ENCODE measurements at regions not wholly inside any gene's neighbourhood (a gene's known extent, or its start where the extent isn't known, plus 50 kb on each side); places are given as distances from the start of the nearest gene placed in this dataset.
"Not testable (repeated sequence)": the region's sequence is repeated elsewhere in the genome, so short reads cannot be mapped to it uniquely, and the experiment has no call there.

DNA sequence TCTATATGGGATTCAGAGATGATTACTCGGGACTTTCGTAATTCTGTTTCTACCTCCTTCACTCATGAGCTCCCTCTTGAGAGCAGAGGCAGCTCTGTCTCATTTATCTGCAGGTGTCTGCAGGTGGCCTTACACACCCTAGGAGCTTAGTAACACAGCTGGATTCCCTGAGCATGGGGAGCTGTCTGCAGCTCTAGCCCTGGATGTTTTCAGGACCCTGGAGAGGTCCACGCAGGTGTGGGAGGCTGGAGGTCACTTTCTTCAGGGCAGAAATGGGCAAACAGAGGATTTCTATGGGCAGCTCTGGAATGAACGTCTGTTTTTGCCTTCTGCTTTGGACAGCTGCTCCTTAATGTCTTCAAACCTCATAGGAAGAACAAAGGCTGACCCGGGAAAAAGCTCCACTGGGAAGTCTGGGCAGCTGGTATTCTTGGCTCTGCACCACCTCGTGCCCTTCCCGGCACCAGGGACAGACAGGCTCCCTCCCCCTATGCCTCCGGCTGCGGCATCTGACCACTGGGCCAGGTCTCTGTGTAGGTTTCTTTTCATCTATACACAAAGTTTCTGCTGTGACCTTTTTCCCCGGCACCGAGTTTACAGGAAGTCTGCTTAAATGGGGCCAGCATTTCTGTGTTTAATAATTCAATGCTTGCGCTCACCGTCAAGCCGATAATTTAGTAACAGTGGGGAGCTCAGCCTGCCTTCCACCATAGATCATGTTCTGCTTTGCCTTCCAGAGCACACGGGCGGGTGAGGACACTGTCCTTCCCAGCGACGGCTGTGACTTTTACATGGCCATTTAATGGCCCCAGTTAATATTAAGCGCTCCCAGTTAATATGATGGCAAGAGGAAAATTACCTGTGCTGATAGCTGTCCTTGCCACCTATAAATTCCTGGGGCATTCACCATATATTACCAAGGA is 320.2 kb upstream of the SFSWAP start:
- no peak for DNase-seq (ENCODE audit: low read depth in 2 of 2)

DNA sequence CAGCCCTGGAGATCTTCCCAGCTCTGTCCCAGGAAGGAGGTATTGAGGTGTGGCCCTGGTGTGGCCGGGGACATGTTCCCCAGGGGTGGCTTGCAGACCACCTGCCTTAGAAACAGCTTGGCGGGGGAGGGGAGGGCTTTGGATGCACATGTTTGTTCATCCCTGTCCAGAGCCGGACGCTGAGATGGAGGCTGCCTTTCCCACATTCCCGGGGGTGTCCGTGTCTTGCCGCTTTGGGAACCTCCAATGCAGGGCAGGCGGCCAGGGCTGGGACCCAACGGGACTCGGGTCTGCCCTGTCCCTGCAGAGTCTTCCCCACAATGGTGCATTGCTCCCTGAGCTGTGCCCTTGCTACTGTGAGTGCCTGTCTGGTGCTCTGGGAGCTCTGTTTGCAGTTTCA is 319.5 kb upstream of the SFSWAP start:
- DNase-seq (ENCODE audit: low read depth in 2 of 2) = no peak

DNA sequence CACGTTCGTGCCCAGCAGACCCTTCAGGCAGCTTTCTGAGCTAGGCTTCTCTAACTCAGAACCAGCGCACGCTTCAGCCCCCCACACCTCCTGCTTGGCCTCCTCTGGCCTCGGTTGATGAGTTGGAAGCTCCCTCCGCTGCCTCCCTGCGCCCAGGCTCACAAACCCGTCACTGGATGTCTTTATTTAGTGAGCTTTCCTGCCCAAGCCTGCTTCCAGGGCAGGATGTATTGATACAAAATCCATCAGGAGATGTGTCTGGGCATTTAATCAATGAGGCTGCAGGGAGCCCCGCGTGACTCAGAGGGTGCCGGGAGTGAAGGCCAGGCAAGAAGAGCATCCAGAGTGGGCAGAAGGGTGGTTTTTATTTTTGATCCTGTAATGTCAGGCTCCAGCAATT is 316.1 kb upstream of the SFSWAP start:
- DNase-seq (ENCODE audit: low read depth in 2 of 2) = not testable (repeated sequence)

DNA sequence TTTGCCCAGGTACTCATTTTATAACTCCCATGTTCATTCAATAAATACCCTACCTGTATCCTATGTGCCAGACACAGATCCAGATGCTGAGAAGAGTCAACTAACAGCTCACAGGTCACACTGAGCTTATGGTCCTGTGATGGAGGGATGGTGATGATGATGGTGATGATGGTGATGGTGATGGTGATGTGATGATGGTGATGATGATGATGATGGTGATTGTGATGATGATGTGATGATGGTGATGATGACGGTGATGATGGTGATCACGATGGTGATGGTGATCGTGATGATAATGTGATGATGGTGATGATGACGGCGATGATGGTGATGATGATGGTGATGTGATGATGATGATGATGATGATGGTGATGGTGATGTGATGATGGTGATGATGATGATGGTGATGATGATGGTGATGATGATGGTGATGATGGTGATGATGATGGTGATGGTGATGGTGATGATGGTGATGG is 315.6 kb upstream of the SFSWAP start:
- not testable (repeated sequence) for DNase-seq (ENCODE audit: low read depth in 2 of 2)

DNA sequence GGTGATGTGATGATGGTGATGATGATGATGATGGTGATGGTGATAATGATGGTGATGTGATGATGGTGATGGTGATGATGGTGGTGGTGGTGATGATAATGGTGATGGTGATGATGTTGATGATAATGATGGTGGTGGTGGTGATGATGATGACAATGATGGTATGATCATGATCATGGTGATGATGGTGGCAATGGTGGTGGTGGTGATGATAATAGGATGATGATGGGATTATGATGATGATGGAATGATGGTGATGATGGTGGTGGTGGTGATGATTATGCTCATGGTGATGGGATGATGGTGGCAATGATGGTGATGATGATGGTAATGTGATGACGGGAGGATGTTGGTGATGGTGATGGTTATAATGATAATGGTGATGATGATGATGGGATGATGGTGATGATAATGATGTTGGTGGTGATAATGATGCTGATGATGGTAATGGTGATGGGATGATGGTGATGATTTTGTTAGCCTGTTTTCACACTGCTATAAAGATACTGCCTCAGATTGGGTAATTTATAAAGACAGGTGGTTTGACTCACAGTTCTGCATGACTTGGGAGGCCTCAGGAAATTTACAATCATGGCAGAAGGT is 314.8 kb upstream of the SFSWAP start:
- DNase-seq (ENCODE audit: low read depth in 2 of 2) = no peak

DNA sequence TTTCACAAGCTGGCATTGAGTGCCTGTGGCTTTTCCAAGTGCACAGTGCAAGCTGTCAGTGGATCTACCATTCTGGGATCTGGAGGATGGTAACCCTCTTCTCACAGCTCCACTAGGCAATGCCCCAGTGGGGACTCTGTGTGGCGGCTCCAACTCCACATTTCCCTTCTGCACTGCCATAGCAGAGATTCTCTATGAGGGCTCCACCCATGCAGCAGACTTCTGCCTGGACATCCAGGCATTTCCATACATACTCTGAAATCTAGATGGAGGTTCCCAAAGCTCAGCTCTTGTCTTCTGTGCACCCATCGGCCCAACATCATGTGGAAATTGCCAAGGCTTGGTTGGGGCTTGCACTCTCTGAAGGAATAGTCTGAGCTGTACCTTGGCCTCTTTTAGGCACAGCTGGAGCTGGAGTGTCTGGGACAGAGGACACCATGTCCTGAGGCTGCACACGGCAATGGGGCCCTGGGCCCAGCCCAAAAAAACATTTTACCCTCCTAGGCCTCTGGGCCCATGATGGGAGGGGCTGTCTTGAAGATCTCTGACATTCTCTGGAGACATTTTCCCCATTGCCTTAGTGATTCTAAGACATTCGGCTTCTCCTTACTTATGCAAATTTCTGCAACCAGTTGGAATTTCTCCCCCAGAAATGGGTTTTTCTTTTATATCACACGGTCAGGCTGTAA is 313.3 kb upstream of the SFSWAP start:
- DNase-seq (ENCODE audit: low read depth in 2 of 2) = no peak

DNA sequence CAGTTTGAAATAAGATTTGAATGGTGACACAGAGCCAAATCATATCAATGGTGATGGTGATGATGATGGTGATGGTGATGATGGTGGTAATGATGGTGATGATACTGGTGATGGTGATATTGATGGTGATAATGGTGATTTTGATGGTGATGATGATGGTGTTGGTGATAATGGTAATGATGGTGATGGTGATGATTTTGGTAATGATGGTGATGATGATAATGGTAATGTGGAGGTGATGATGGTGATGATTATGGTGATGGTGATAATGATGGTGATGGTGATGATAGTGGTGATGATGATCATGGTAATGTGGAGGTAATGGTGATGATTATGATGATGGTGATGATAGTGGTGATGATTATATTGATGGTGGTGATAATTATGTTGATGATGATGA is 311.9 kb upstream of the SFSWAP start:
- no peak for DNase-seq (ENCODE audit: low read depth in 2 of 2)

DNA sequence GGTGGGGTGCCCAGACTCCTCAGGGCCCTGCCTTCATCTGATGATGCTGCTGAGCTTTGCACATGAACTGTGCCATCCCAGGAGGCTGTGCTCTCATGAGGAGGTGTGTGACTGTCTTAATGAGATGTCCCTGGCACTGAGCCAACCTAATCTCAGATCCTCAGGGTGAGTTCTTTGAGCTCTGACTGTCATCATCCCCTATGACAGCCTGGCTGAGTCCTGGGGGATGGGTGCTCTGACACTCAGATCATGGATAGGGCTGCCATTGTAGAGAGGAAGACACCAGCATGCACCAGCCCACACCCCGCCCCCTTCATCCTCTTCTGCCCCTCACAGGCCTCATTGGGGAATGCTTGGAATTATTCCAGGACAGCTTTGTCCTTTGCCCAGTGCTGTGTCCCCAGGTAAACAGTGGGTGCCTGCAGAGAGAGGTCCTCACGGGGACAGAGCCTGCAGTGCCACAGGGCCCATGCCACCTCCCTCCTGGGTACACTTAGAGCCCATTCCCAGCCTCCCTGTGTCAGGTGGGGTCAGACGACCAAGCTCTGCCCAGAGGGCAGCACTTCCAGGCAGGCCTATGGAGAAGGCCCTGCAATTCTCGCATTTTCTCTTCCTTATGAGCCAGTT is 310.1 kb upstream of the SFSWAP start:
- DNase-seq (ENCODE audit: low read depth in 2 of 2) = not testable (repeated sequence)

DNA sequence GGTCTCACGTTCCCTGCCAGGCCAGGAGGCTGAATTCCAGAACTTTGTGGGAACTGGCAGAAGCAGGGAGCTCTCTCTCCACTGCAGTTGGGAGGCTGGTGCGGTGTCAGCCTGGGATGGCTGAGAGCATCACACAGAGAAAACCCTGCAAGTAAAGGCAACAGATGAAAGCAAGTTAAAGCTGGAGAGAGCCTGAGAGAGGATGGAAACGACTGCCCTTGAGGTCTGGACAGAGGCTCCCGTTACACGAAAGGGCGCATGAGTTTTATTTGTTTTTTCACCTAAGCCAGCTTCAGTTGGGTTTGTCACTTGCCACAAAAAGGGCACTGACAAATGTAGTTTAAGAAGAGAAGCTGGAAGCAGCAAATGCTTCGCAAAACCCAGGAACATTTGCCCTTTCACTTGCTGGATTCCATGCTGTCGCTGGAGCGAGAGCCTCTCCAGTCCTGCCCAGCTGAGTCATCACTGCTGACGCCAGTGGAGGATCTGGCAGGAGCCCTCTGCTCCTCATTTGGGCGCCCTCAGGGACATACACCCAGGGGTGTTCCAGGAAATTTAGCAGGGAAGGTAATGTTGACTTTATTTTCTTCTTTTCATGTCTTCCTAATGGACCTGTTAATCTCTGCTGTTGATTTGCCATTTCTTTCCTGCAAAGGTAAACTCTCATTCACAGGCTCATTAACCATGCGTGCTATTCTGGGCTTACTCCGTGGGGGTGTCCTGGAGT is 308.8 kb upstream of the SFSWAP start:
- DNase-seq (ENCODE audit: low read depth in 2 of 2) = not testable (repeated sequence)

DNA sequence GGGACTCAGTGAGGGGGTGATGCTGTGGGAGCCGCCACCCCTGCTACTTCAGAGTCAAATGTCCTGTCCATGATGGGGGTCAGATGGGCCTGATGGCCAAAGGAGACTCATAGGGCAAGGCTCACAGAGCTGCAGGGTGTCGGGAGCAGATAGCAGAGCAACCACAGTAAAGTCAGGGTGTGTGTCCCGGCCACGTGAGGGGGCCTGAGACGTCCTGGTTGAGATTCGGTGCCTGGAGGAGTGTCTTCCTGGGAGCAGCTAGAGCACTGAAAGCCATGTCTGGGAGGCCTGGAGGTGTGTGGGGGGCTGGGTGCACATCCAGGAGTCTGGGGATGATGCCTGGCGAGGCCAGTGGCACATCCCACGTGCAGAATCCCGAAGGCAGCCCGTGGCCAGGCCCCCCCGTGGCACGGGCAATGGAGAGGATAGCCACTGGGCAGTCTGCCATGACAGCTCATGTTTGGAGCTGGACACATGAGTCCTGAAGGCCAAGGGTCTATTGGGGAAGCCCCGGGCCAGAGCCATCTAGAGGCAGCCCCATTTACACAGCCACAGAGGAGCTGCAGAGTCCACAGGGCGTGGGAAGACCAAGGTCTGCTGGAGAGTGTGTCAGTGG is 308.0 kb upstream of the SFSWAP start:
- no peak for DNase-seq (ENCODE audit: low read depth in 2 of 2)

DNA sequence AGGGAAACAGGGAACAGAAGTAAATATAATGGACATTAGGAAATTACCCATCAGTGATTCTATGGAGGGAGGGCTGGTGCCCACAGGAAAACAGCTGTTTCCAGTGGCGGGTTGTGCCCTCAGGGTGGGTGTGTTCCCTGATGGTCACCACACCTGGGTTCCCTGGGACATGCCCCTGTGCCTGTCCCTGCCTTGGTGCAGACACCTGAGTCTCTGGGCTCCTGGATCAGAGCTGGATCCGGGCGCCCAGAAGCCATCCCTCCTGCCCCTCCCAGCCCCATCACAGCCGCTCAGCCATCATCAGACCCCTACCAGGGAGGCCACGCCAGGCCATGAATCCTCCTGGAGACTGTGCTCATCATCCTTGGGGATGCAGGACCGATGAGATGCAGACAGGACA is 307.2 kb upstream of the SFSWAP start:
- no peak for DNase-seq (ENCODE audit: low read depth in 2 of 2)

DNA sequence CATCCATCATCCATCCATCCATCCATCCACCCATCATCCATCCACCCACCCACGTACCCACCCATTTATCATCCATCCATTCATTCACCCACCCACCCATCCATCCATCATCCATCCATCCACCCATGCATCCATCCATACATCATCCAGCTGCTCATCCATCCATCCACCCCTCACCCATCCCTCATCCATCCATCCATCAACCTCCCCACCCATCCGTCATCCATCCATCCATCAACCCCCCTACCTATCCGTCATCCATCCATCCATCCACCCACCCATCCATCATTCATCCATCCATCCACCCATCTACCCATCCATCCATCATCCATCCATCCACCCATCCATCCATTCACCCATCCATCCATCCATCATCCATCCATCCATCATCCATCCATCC is 306.2 kb upstream of the SFSWAP start:
- no peak for DNase-seq (ENCODE audit: low read depth in 2 of 2)

DNA sequence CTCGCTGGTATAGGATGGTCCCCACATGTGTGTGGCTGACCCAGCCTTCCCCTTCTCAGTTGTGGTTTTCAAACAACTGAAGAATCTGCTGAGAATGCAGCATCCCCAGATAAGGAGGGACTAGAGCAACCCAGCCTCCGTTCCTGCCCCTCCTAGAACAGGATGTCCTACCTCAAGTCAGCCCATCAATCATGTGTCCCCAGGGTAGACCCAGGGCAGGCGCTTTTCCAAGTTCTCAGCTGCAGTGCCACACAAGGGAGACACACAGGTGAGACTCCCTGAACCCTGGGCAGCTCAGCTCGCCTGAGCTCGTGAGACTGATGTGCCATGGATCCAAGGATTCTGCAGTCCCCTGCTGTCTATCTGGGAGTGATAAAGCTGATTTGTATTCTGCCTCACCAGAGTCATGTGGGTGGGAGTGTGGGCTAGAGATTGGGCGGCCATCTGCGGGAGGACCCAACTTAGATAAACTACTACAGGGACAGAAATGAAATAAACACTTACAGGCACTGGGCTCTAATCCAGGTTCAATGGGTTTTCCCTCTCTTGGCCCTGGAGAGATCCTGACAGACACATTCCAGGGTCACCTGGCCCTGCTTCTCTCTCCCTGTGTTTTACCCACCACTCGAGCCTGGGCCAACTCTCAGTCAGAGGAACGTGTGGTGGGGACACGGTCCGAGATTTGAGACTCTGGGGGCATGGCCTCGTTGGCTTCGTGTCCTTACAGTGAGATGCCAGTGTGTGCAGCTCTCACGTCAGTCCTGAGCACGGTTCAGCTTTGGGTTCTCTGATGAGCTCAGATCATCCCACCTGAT is 303.5 kb upstream of the SFSWAP start:
- no peak for DNase-seq (ENCODE audit: low read depth in 2 of 2)

DNA sequence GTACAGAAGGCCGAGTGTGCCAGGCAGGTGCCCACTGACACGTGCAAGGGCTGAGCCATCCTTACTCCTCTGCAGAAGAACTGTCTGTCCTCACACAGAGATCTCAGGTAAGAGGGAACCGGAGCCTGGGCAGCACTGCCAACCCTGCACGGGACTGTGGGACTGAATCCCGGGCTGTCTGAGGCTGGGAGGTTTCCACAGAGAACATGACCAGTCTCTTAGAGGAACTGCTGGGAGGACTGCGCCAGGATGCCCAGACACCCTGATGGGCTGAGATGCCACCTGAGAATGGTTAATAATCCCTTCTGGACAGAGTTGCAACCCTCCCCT is 302.9 kb upstream of the SFSWAP start:
- no peak for DNase-seq (ENCODE audit: low read depth in 2 of 2)

DNA sequence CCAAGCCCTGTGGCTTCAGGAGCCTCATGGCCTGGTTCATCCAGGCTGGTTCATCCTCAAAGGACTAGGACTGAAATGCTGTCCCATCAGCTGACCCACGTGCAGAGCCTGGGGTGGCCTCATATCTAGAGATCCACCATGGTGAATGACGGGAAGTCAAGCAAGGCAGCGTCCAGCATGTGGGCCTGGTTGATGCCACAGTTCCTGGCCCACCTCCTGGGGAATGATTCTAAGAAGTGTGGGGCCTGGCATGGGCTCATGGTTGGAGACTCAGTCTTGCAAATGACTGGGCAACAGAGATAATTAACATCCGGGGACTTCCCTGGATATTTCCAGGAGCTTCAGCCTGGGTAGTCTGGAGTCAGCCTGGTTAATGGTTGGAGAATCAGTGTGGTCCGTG is 302.4 kb upstream of the SFSWAP start:
- no peak for DNase-seq (ENCODE audit: low read depth in 2 of 2)

DNA sequence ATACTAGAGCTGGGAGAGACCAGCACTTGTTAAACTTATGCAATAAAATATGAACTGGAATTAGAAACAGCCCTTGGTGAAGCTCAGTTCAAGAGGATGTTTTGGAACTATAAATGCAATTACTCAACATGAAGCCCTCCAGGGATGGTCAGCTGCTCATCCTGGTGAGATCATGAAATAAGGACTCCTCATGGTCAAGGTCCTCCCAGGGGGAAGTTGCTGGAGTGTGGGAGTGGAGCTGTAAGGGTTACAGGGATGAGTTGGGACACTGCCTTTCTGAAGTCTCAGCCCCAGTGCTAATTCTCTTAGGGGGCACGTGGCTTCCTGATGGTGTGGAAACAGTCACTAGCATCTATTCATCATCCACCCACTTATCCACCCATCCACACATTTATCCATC is 301.7 kb upstream of the SFSWAP start:
- DNase-seq (ENCODE audit: low read depth in 2 of 2) = no peak

DNA sequence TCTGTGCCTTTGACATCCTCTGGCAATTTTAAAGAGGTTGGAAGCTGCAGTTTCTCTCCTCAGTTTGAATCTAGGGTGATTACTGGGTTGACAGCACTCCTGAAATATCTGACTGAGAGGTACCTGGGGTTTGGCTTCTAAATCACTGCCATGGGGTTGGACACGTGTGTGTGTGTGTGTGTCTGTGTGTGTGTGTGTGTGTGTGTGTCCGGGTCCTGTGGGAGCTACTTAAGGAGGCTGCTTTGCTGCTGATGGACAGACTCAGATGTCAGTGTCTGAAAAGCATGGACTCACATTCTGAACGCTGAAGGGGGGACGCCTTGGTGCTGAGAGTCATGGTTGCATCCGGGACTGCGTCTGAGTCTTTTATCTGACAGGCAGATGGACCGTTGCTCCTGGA is 299.1 kb upstream of the SFSWAP start:
- DNase-seq (ENCODE audit: low read depth in 2 of 2) = not testable (repeated sequence)

DNA sequence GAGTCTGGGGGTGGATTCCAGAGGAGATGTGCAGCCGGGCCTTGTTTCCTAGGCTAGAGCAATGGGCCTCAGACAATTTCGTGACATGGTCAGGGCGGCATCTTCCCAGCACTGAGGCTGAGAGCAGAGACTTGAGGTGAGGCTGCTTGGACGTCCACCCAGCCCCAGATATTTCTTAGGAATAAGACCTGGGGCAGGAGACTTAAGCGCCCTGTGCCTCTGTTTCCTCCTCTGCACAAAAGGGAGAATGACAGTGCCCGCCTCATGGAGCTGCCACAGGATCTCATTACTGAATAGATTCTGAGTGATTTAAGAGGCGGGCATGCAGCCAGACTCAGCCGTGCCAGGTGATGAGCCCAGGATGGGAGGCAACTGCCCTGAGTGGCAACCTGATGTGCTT is 297.9 kb upstream of the SFSWAP start:
- DNase-seq (ENCODE audit: low read depth in 2 of 2) = no peak

DNA sequence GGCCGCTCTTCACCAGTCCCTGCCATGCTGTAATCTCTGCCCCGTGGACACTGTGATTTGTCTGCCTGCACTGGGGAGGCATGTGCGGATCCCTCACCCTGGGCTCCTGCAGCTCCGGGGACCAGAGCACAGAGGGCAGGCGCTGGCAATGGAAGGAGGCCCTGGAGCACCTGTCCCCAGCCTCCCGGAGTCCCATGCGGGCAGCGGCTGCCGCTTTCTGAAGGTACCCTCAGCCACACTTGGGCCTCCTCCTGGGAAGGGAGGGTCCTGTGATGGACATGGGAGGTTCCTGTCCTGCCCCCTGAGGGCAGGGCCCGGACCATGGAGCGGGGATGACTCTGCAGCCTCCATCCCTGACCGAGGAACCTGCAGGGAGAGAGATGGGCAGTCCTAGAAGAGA is 297.4 kb upstream of the SFSWAP start:
- DNase-seq (ENCODE audit: low read depth in 2 of 2) = no peak

DNA sequence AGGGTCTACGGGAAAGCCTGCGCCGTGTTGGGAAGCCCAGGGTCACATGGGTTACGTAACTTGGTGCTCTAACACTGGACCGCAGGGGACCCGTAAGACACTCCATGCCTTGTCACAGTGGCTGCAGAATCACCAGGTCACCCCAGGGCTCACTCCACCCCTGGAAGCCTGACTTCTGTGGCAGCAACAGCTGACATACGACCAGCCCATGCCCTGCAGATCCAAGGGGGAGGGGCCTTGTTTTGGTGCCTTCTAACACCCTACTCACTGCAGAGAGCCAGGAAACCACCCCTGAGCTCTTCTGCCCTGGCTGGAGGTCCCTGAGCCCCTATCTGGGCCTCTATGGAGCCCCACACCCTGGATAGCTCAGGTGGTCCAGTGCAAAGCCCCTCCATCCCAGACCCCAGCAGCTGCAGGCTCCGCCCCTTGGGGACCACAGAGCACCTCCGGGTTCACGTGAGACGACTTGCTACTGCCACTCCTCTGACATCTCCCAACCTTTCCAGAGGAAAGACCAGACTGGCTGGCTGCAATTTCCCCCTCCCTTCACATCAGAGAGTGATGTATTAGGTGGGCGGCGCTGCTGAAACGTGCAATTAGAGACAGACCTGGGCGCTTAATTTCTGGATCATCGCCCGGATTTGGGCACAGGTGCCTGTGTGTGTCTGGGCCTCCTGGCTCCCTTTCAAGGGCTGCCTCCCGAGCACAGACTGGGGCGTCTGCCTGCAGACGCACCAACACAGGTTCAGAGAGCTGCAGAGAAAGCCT is 296.6 kb upstream of the SFSWAP start:
- DNase-seq (ENCODE audit: low read depth in 2 of 2) = not testable (repeated sequence)
